ENCODE measurements at regions not wholly inside any gene's neighbourhood (a gene's known extent, or its start where the extent isn't known, plus 50 kb on each side); places are given as distances from the start of the nearest gene placed in this dataset.

GRCh38 chr2:21500401-21500945 is 376.7 kb downstream of the TDRD15 start:
- Histone ChIP-seq H3K27ac (no peak overlapping the region), H3K4me3 (no peak overlapping the region), H3K4me1 (no peaks in the 10 kb centered on the region), H3K36me3 (no peaks in the 10 kb centered on the region), H3K9ac (ENCODE audit: low read depth in 2 of 2, low read length in 2 of 2) (no peak overlapping the region), H3K27me3 (no peaks in the 10 kb centered on the region), H3K9me3 (no peaks in the 10 kb centered on the region)
- intact Hi-C loops (cut with DNase I) = no loop called here
- DNase-seq = no peak
- TF ChIP-seq, protein P1, sequence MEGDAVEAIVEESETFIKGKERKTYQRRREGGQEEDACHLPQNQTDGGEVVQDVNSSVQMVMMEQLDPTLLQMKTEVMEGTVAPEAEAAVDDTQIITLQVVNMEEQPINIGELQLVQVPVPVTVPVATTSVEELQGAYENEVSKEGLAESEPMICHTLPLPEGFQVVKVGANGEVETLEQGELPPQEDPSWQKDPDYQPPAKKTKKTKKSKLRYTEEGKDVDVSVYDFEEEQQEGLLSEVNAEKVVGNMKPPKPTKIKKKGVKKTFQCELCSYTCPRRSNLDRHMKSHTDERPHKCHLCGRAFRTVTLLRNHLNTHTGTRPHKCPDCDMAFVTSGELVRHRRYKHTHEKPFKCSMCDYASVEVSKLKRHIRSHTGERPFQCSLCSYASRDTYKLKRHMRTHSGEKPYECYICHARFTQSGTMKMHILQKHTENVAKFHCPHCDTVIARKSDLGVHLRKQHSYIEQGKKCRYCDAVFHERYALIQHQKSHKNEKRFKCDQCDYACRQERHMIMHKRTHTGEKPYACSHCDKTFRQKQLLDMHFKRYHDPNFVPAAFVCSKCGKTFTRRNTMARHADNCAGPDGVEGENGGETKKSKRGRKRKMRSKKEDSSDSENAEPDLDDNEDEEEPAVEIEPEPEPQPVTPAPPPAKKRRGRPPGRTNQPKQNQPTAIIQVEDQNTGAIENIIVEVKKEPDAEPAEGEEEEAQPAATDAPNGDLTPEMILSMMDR (IDR thresholded peaks at IDR 0.05) = no peak

DNA sequence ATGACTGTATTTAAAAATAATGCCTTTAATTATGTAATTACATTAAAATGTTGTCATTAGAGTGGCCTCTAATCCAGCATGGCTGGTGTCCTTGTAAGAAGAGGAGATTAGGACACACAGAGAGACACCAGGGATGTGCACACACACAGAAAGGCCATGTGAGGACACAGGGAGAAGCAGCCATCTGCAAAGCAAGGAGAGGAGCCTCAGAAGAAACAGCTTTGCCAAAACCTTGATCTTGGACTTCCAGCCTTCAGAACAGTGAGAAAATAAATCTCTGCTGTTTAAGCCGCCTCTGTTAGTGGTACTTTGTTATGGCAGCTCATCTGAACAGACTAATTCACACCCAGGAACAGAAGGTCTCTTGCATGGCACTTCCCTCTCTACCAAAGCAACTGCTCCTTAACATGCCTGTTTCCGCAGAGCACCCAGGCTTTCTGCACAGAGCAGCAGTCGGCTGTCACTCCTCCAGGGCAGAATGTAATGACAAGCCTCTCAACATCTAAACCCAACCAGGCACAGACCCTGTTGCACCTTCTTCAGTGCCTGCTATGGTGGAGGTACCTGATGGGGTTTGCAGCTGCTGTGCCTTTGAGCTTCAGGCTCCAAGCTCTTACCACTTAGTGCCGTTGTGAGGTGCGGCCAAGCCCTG is 377.7 kb downstream of the TDRD15 start:
- H3K4me1 ChIP-seq = no peaks in the 10 kb centered on the region
- no peak for DNase-seq
- no peak overlapping the region for H3K9ac ChIP-seq (ENCODE audit: low read depth in 2 of 2, low read length in 2 of 2)
- H3K9me3 ChIP-seq = no peaks in the 10 kb centered on the region
- H3K36me3 ChIP-seq = no peaks in the 10 kb centered on the region
- H3K27me3 ChIP-seq = no peaks in the 10 kb centered on the region
- no peak overlapping the region for H3K4me3 ChIP-seq
- H3K27ac ChIP-seq = no peak overlapping the region
- intact Hi-C loops (cut with DNase I) = no loop called here
- TF ChIP-seq, protein P1 (IDR thresholded peaks at IDR 0.05) = no peak

DNA sequence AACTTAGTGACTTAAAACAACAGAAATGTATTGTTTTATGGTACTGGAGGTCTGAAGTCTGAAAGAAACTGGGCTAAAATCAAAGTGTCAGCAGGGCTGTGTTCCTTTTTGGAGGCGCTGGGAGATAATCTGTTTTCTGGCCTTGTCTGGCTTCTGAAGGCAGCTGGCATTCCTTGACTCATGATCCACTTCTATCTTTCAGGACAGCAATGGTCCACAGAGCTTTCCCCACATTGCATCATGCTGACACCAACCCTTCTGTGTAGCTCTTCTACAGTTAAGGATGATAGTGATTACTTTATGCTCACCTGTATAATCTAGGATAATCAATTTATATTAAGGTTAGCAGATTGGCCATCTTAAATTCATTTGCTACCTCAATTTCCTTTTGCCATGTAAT is 392.1 kb downstream of the TDRD15 start:
- Histone ChIP-seq H3K9ac (ENCODE audit: low read depth in 2 of 2, low read length in 2 of 2) (no peak overlapping the region), H3K9me3 (no peaks in the 10 kb centered on the region), H3K36me3 (no peaks in the 10 kb centered on the region), H3K4me1 (no peaks in the 10 kb centered on the region), H3K27ac (no peak overlapping the region), H3K4me3 (no peak overlapping the region), H3K27me3 (no peaks in the 10 kb centered on the region)
- intact Hi-C loops (cut with DNase I) = no loop called here
- no peak for DNase-seq
- TF ChIP-seq, protein P1 (IDR thresholded peaks at IDR 0.05) = no peak

DNA sequence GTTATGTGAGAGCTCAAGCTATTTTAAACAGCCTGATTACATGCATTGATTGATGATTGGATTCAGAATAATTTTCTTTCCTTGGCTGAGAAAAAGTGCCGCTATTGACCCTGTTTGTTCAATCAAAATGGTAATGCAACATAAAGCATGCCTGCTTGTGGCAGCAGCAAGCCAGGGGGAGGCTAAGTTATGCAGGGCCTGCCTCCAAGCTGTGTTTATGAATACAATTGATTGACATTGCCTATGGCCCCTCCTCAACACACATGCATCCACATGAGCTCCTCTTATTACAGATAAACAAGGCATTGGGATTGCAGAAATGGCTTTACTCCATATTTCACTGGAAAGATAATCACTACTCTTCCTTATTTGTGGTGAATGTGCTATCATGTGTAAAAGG is 395.6 kb downstream of the TDRD15 start:
- TF ChIP-seq, protein P1 (IDR thresholded peaks at IDR 0.05) = no peak
- H3K4me1 ChIP-seq = no peaks in the 10 kb centered on the region
- H3K4me3 ChIP-seq = no peak overlapping the region
- intact Hi-C loops (cut with DNase I) = no loop called here
- no peaks in the 10 kb centered on the region for H3K36me3 ChIP-seq
- no peaks in the 10 kb centered on the region for H3K9me3 ChIP-seq
- no peak overlapping the region for H3K27ac ChIP-seq
- H3K9ac ChIP-seq (ENCODE audit: low read depth in 2 of 2, low read length in 2 of 2) = no peak overlapping the region
- no peak for DNase-seq
- no peaks in the 10 kb centered on the region for H3K27me3 ChIP-seq

DNA sequence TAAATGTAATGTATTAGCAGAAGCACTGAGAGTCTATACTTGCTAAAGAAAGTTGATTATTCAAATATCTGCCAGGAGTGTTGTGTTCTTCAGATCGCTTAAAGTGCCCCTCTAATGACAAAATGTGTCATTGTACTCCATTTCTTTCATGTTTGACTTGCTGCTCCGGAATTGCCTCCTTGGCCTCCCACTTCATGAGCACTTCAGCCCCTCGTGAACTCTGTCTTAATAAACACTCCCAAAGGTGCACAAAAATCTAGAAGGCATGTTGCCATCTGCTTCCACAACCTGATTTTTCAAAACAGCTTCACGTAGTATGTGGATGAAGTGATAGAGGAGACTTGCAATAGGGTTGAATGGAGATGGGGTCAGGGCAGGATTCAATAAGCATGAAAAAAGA is 396.1 kb downstream of the TDRD15 start:
- Histone ChIP-seq H3K9me3 (no peaks in the 10 kb centered on the region), H3K4me1 (no peaks in the 10 kb centered on the region), H3K4me3 (no peak overlapping the region), H3K9ac (ENCODE audit: low read depth in 2 of 2, low read length in 2 of 2) (no peak overlapping the region), H3K27me3 (no peaks in the 10 kb centered on the region), H3K36me3 (no peaks in the 10 kb centered on the region), H3K27ac (no peak overlapping the region)
- TF ChIP-seq, protein P1 (IDR thresholded peaks at IDR 0.05) = no peak
- intact Hi-C loops (cut with DNase I) = no loop called here
- DNase-seq = no peak

All from colonic mucosa (tissue), 4 donors.